ENCODE measurements at regions not wholly inside any gene's neighbourhood (a gene's known extent, or its start where the extent isn't known, plus 50 kb on each side); places are given as distances from the start of the nearest gene placed in this dataset.

- TF ChIP-seq CHD7 (IDR thresholded peaks at IDR 0.05; ENCODE audit: insufficient replicate concordance, low read length): no peak
- TF ChIP-seq CHD1 (IDR thresholded peaks at IDR 0.05; ENCODE audit: low read depth, low read length): no peak
- no peak for TF ChIP-seq CTCF (IDR thresholded peaks at IDR 0.05; ENCODE audit: control extremely low read depth in 1 of 3, insufficient read depth in 1 of 3, low read depth in 1 of 3, low read length in 3 of 3)
- TF ChIP-seq SP4 (IDR thresholded peaks at IDR 0.05; ENCODE audit: low read length): no peak
Measured at GRCh38 chr5:136666970-136667620, 301.8 kb upstream of the TRPC7 start (continued).

Measured in H1 (cell line).